CD4-positive, alpha-beta T cell (primary cell): ENCODE measurements at regions not wholly inside any gene's neighbourhood (a gene's known extent, or its start where the extent isn't known, plus 50 kb on each side); places are given as distances from the start of the nearest gene placed in this dataset.
"Not testable (repeated sequence)": the region's sequence is repeated elsewhere in the genome, so short reads cannot be mapped to it uniquely, and the experiment has no call there.

Source experiments
- ATAC-seq: fragments of 200-7000 bp; cut with Tn5 transposase; one replicate; pipeline ENCODE4 v1.10.0; 2022; ENCODE audit warnings: mild to moderate bottlenecking; ENCODE audit not compliant: poor library complexity
- CTCF ChIA-PET: fragments of 350-600 bp; sonication (Branson Sonifier 250); formaldehyde crosslinking; loops from one replicate; lab custom pipeline; 2021; ENCODE audit warnings: antibody characterized with exemption, inconsistent platforms; lab: Charles Lee
- POLR2A ChIA-PET: fragments of 350-600 bp; sonication (Branson Sonifier 250); formaldehyde crosslinking; loops from one replicate; lab custom pipeline; 2021; ENCODE audit warnings: antibody characterized with exemption, inconsistent platforms; lab: Charles Lee
- DNase-seq, 14 experiments: peaks; one replicate each; pipeline ENCODE4 v3.0.0-alpha.2; 2013 to 2020; ENCODE audit warnings: mixed read lengths in 2 of 14
- H3K27ac ChIP-seq, 2 donors: one replicate each; pipeline versions ENCODE4 v1.5.1 to v1.7.0; 2013; ENCODE audit warnings: low read length in 2 of 2, low read depth in 1 of 2, mild to moderate bottlenecking in 1 of 2
- H3K27me3 ChIP-seq, 2 experiments: 1 replicate in 1 of 2; 2 replicates in 1 of 2; pipeline versions ENCODE4 v1.6.1 to v1.7.0; 2013; ENCODE audit warnings: low read length in 2 of 2, control low read depth in 1 of 2, mild to moderate bottlenecking in 1 of 2, moderate library complexity in 1 of 2; ENCODE audit not compliant: insufficient read depth in 2 of 2, control insufficient read depth in 1 of 2
- H3K36me3 ChIP-seq: one replicate; pipeline ENCODE4 v1.6.1; 2013; ENCODE audit warnings: low read length, control low read depth; ENCODE audit not compliant: insufficient read depth
- H3K4me1 ChIP-seq: one replicate; pipeline ENCODE4 v1.6.1; 2013; ENCODE audit warnings: low read length, control low read depth; ENCODE audit not compliant: insufficient read depth
- H3K4me3 ChIP-seq: one replicate; pipeline ENCODE4 v1.5.1; 2013; ENCODE audit warnings: mild to moderate bottlenecking, low read length, moderate library complexity
- H3K9me3 ChIP-seq, 2 experiments: 1 replicate in 1 of 2; 2 replicates in 1 of 2; pipeline versions ENCODE4 v1.6.1 to v1.7.0; 2013; ENCODE audit warnings: low read length in 2 of 2, mild to moderate bottlenecking in 2 of 2, control low read depth in 1 of 2, moderate library complexity in 1 of 2; ENCODE audit not compliant: control insufficient read depth in 1 of 2, insufficient read depth in 1 of 2
- H3K27ac Mint-ChIP-seq: one replicate; pipeline ENCODE4 v1.8.0; 2020; ENCODE audit warnings: mixed read lengths
- H3K27me3 Mint-ChIP-seq: one replicate; pipeline ENCODE4 v1.8.0; 2021; ENCODE audit warnings: mixed read lengths
- H3K36me3 Mint-ChIP-seq: one replicate; pipeline ENCODE4 v1.8.0; 2021; ENCODE audit warnings: low read depth, mixed read lengths
- H3K4me1 Mint-ChIP-seq: one replicate; pipeline ENCODE4 v1.8.0; 2021; ENCODE audit warnings: low read depth, mixed read lengths
- H3K4me3 Mint-ChIP-seq: one replicate; pipeline ENCODE4 v1.8.0; 2020; ENCODE audit warnings: mild to moderate bottlenecking, mixed read lengths
- H3K9me3 Mint-ChIP-seq: one replicate; pipeline ENCODE4 v1.8.0; 2020; ENCODE audit warnings: mixed read lengths
- CTCF ChIP-seq: fragments of 200-600 bp; IDR thresholded peaks from one replicate; pipeline ENCODE4 v1.8.0; 2022; ENCODE audit warnings: antibody characterized with exemption, mild to moderate bottlenecking
- intact Hi-C, 2 experiments: fragments of 100-400 bp; cut with DNase I in 1 of 2; cut with micrococcal nuclease in 1 of 2; formaldehyde crosslinking; loops; one replicate each; pipeline versions ENCODE4 v1.15.1 to v1.9.0; 2023 to 2025; cut with DNase I, micrococcal nuclease

- DNase-seq, CTCF ChIA-PET, H3K4me1 ChIP-seq, intact Hi-C loops, H3K27me3 Mint-ChIP-seq, H3K27ac Mint-ChIP-seq, H3K4me3 ChIP-seq, POLR2A ChIA-PET, H3K36me3 Mint-ChIP-seq, H3K9me3 Mint-ChIP-seq, H3K4me1 Mint-ChIP-seq, H3K4me3 Mint-ChIP-seq, H3K27ac ChIP-seq, H3K27me3 ChIP-seq, H3K36me3 ChIP-seq, ATAC-seq, H3K9me3 ChIP-seq: not testable (repeated sequence)
Measured at GRCh38 chr2:201946746-201947145, 86.9 kb upstream of the FZD7 start.

GRCh38 chr2:201947287-201947686, 86.4 kb upstream of the FZD7 start:
- ATAC-seq, result no peak

GRCh38 chr2:201949181-201949926, 84.3 kb upstream of the FZD7 start:
- Mint-ChIP-seq H3K4me3 (no peak overlapping the region), H3K36me3 (no peaks in the 10 kb centered on the region), H3K27ac (no peak overlapping the region), H3K27me3 (peaks cover 9% of the 10 kb centered on the region), H3K9me3 (no peaks in the 10 kb centered on the region), H3K4me1 (no peaks in the 10 kb centered on the region)
- Histone ChIP-seq H3K9me3 (no peaks in the 10 kb centered on the region), H3K4me1 (no peaks in the 10 kb centered on the region), H3K27ac (no peak overlapping the region), H3K36me3 (no peaks in the 10 kb centered on the region), H3K4me3 (no peak overlapping the region), H3K27me3 (no peaks in the 10 kb centered on the region)
- intact Hi-C loops, result no loop called here
- no peak for DNase-seq
- no peak for TF ChIP-seq CTCF
- ChIA-PET POLR2A (no interaction called here), CTCF (no interaction called here)
- ATAC-seq, result no peak

More at GRCh38 chr2:201947287-201947686, 86.4 kb upstream of the FZD7 start:
- no peaks in the 10 kb centered on the region for H3K36me3 Mint-ChIP-seq
- intact Hi-C loops, result no loop called here
- peaks cover 9% of the 10 kb centered on the region for H3K27me3 Mint-ChIP-seq
- Histone ChIP-seq H3K36me3 (no peaks in the 10 kb centered on the region), H3K4me1 (no peaks in the 10 kb centered on the region), H3K9me3 (no peaks in the 10 kb centered on the region), H3K4me3 (no peak overlapping the region), H3K27ac (no peak overlapping the region), H3K27me3 (no peaks in the 10 kb centered on the region)
- no peaks in the 10 kb centered on the region for H3K9me3 Mint-ChIP-seq
- no peak for DNase-seq
- POLR2A ChIA-PET, result no interaction called here
- TF ChIP-seq CTCF, result no peak
- H3K4me3 Mint-ChIP-seq, result no peak overlapping the region
- H3K4me1 Mint-ChIP-seq, result no peaks in the 10 kb centered on the region
- no peak overlapping the region for H3K27ac Mint-ChIP-seq
- CTCF ChIA-PET, result no interaction called here

GRCh38 chr2:201949927-201950246, 83.8 kb upstream of the FZD7 start:
- Mint-ChIP-seq H3K27me3 (peaks cover 9% of the 10 kb centered on the region), H3K9me3 (no peaks in the 10 kb centered on the region), H3K4me1 (no peaks in the 10 kb centered on the region), H3K36me3 (no peaks in the 10 kb centered on the region), H3K27ac (no peak overlapping the region), H3K4me3 (no peak overlapping the region)
- H3K9me3 ChIP-seq, result no peaks in the 10 kb centered on the region
- H3K4me3 ChIP-seq, result no peak overlapping the region
- CTCF ChIA-PET, result no interaction called here
- no peaks in the 10 kb centered on the region for H3K27me3 ChIP-seq
- no peaks in the 10 kb centered on the region for H3K4me1 ChIP-seq
- TF ChIP-seq CTCF, result no peak
- intact Hi-C loops, result no loop called here
- no peaks in the 10 kb centered on the region for H3K36me3 ChIP-seq
- no peak overlapping the region for H3K27ac ChIP-seq
- POLR2A ChIA-PET, result no interaction called here
- ATAC-seq (no peak), DNase-seq (no peak)
